ENCODE measurements at regions not wholly inside any gene's neighbourhood (a gene's known extent, or its start where the extent isn't known, plus 50 kb on each side); places are given as distances from the start of the nearest gene placed in this dataset.

DNA sequence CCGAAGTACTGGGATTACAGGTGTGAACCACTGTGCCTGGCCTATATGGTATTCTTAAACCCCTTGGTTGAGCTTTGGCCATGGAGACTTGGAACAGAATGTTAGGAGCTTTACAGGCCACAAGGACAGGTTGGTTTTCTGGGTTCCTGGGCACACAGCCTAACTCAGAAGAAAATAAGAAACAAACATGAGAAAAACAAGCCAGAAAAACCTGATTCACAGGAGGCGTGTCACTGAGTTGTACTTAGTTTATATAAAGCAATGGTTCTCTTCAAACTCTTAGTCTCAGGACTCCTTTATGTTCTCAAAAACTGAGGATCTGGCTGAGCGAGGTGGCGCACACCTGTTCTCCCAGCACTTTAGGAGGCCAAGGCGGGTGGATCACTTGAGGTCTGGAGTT, 125.1 kb upstream of the SPATA13 start:
- peaks cover 5% of the 10 kb centered on the region for H3K4me1 Mint-ChIP-seq (ENCODE audit: insufficient read depth, unreplicated experiment)
- H3K27me3 Mint-ChIP-seq (ENCODE audit: insufficient read depth, unreplicated experiment) = peaks cover 22% of the 10 kb centered on the region
- intact Hi-C loops (cut with micrococcal nuclease) = no loop called here
- POLR2A ChIA-PET = no interaction called here
- H3K9me3 Mint-ChIP-seq (ENCODE audit: unreplicated experiment) = no peaks in the 10 kb centered on the region
- no peak overlapping the region for H3K4me3 Mint-ChIP-seq (ENCODE audit: unreplicated experiment)
- BruUV-seq (replicated peaks) = no TSS peak
- CTCF ChIA-PET = interaction anchor here (0.9 to 1.2 kb wide), 3 partner anchors 16 to 193 kb away, joined by 3 to 10 read pairs (median 5); no protein-coding TSS in a partner anchor
- H3K36me3 Mint-ChIP-seq (ENCODE audit: insufficient read depth, unreplicated experiment) = no peaks in the 10 kb centered on the region
- H3K27ac Mint-ChIP-seq (ENCODE audit: low read depth, unreplicated experiment) = no peak overlapping the region
- no peak for DNase-seq (ENCODE audit: unreplicated experiment)
- TF ChIP-seq, protein P1, sequence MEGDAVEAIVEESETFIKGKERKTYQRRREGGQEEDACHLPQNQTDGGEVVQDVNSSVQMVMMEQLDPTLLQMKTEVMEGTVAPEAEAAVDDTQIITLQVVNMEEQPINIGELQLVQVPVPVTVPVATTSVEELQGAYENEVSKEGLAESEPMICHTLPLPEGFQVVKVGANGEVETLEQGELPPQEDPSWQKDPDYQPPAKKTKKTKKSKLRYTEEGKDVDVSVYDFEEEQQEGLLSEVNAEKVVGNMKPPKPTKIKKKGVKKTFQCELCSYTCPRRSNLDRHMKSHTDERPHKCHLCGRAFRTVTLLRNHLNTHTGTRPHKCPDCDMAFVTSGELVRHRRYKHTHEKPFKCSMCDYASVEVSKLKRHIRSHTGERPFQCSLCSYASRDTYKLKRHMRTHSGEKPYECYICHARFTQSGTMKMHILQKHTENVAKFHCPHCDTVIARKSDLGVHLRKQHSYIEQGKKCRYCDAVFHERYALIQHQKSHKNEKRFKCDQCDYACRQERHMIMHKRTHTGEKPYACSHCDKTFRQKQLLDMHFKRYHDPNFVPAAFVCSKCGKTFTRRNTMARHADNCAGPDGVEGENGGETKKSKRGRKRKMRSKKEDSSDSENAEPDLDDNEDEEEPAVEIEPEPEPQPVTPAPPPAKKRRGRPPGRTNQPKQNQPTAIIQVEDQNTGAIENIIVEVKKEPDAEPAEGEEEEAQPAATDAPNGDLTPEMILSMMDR (IDR thresholded peaks at IDR 0.05; ENCODE audit: unreplicated experiment) = no peak

- Mint-ChIP-seq H3K4me1 (ENCODE audit: insufficient read depth, unreplicated experiment) (peaks cover 5% of the 10 kb centered on the region), H3K9me3 (ENCODE audit: unreplicated experiment) (no peaks in the 10 kb centered on the region), H3K27me3 (ENCODE audit: insufficient read depth, unreplicated experiment) (peaks cover 15% of the 10 kb centered on the region), H3K4me3 (ENCODE audit: unreplicated experiment) (no peak overlapping the region), H3K27ac (ENCODE audit: low read depth, unreplicated experiment) (no peak overlapping the region), H3K36me3 (ENCODE audit: insufficient read depth, unreplicated experiment) (no peaks in the 10 kb centered on the region)
- no TSS peak for BruUV-seq (replicated peaks)
- ChIA-PET POLR2A (no interaction called here), CTCF (interaction anchor here (0.9 kb wide), 1 partner anchor 17 kb away, joined by 5 read pairs; no protein-coding TSS in a partner anchor)
- intact Hi-C loops (cut with micrococcal nuclease) = no loop called here
- no peak for DNase-seq (ENCODE audit: unreplicated experiment)
- TF ChIP-seq, protein P1 (IDR thresholded peaks at IDR 0.05; ENCODE audit: unreplicated experiment) = no peak
These were observed 124.4 kb upstream of the SPATA13 start for GRCh38 chr13:24036115-24036514.

GRCh38 chr13:24038405-24038804, 122.1 kb upstream of the SPATA13 start:
- TF ChIP-seq, protein P1 (IDR thresholded peaks at IDR 0.05; ENCODE audit: unreplicated experiment) = no peak
- Mint-ChIP-seq H3K4me3 (ENCODE audit: unreplicated experiment) (no peak overlapping the region), H3K27me3 (ENCODE audit: insufficient read depth, unreplicated experiment) (no peaks in the 10 kb centered on the region), H3K9me3 (ENCODE audit: unreplicated experiment) (no peaks in the 10 kb centered on the region), H3K27ac (ENCODE audit: low read depth, unreplicated experiment) (no peak overlapping the region), H3K4me1 (ENCODE audit: insufficient read depth, unreplicated experiment) (no peaks in the 10 kb centered on the region), H3K36me3 (ENCODE audit: insufficient read depth, unreplicated experiment) (no peaks in the 10 kb centered on the region)
- POLR2A ChIA-PET = interaction anchor here (0.7 kb wide), 1 partner anchor 101 kb away, joined by 3 read pairs; no protein-coding TSS in a partner anchor
- peak; percentile 28 for DNase-seq (ENCODE audit: unreplicated experiment)
- no TSS peak for BruUV-seq (replicated peaks)
- CTCF ChIA-PET = interaction anchor here (1.0 to 1.3 kb wide), 2 partner anchors 17 to 190 kb away, joined by 3 to 4 read pairs; no protein-coding TSS in a partner anchor
- intact Hi-C loops (cut with micrococcal nuclease) = no loop called here

- TF ChIP-seq, protein P1 (IDR thresholded peaks at IDR 0.05; ENCODE audit: unreplicated experiment) = no peak
- Mint-ChIP-seq H3K9me3 (ENCODE audit: unreplicated experiment) (no peaks in the 10 kb centered on the region), H3K4me3 (ENCODE audit: unreplicated experiment) (no peak overlapping the region), H3K27ac (ENCODE audit: low read depth, unreplicated experiment) (no peak overlapping the region), H3K4me1 (ENCODE audit: insufficient read depth, unreplicated experiment) (no peaks in the 10 kb centered on the region), H3K36me3 (ENCODE audit: insufficient read depth, unreplicated experiment) (no peaks in the 10 kb centered on the region), H3K27me3 (ENCODE audit: insufficient read depth, unreplicated experiment) (no peaks in the 10 kb centered on the region)
- BruUV-seq (replicated peaks) = no TSS peak
- ChIA-PET POLR2A (interaction anchor here (0.7 kb wide), 1 partner anchor 100 kb away, joined by 3 read pairs; no protein-coding TSS in a partner anchor), CTCF (interaction anchor here (1.0 to 1.3 kb wide), 2 partner anchors 17 to 189 kb away, joined by 3 to 4 read pairs; no protein-coding TSS in a partner anchor)
- no peak for DNase-seq (ENCODE audit: unreplicated experiment)
- intact Hi-C loops (cut with micrococcal nuclease) = no loop called here
These were observed 121.6 kb upstream of the SPATA13 start for GRCh38 chr13:24038841-24039330.

All from MCF 10A (cell line).